IPS DF 6.9 (cell line): ENCODE measurements at regions not wholly inside any gene's neighbourhood (a gene's known extent, or its start where the extent isn't known, plus 50 kb on each side); places are given as distances from the start of the nearest gene placed in this dataset.

ENCODE experiments used
- DNase-seq: peaks from one replicate; pipeline ENCODE4 v3.0.0-alpha.2; 2013; ENCODE audit warnings: low read depth, low spot score
- H3K27ac ChIP-seq: one replicate; pipeline ENCODE4 v1.5.1; 2013; ENCODE audit warnings: low read length, control low read depth
- H3K27me3 ChIP-seq: 2 replicates; pipeline ENCODE4 v1.6.1; 2013; ENCODE audit warnings: mild to moderate bottlenecking, low read length; ENCODE audit not compliant: control insufficient read depth, insufficient read depth
- H3K36me3 ChIP-seq: 2 replicates; pipeline ENCODE4 v1.6.1; 2013; ENCODE audit warnings: low read length; ENCODE audit not compliant: control insufficient read depth, insufficient read depth
- H3K4me1 ChIP-seq: 2 replicates; pipeline ENCODE4 v1.6.1; 2013; ENCODE audit warnings: low read length; ENCODE audit not compliant: control insufficient read depth, insufficient read depth
- H3K4me3 ChIP-seq: 2 replicates; pipeline ENCODE4 v1.5.1; 2013; ENCODE audit warnings: mild to moderate bottlenecking, low read length
- H3K9me3 ChIP-seq: 2 replicates; pipeline ENCODE4 v1.6.1; 2013; ENCODE audit warnings: low read length, inconsistent platforms; ENCODE audit not compliant: control insufficient read depth, insufficient read depth
- WGBS: extraction: QIAGEN DNeasy Blood & Tissue Kit; methylation state at CpG from one replicate; pipeline ENCODE4 v1.1.7; 2013; ENCODE audit warnings: mixed read lengths, missing lambda C conversion rate; ENCODE audit not compliant: insufficient read length, insufficient coverage; 5-methylcytosine and 5-hydroxymethylcytosine counted together

DNA sequence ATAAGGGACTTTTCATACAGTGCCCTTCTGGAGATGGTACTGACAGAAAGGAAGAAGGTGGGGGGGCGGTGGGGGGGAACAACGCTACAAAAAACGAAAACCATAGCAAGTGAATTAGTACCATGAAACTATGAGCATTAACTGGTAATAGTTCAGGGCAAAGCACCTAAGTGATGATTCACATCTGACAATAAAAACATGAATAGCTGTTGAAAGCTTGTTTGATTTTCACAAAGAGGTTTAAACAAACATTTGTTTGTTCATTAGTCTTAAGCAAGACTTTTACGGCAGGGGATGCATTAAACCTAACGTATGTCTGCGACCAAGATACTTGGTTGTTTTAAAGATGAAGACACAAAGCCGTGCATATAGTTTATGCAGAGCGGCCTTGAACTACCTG, 177.5 kb downstream of the LMO4 start:
- Histone ChIP-seq H3K27me3 (no peaks in the 10 kb centered on the region), H3K9me3 (no peaks in the 10 kb centered on the region), H3K27ac (no peak overlapping the region), H3K4me3 (no peak overlapping the region), H3K4me1 (no peaks in the 10 kb centered on the region), H3K36me3 (no peaks in the 10 kb centered on the region)
- no peak for DNase-seq
- WGBS, result no CpG with 5 or more reads among the region's 8 CpGs

DNA sequence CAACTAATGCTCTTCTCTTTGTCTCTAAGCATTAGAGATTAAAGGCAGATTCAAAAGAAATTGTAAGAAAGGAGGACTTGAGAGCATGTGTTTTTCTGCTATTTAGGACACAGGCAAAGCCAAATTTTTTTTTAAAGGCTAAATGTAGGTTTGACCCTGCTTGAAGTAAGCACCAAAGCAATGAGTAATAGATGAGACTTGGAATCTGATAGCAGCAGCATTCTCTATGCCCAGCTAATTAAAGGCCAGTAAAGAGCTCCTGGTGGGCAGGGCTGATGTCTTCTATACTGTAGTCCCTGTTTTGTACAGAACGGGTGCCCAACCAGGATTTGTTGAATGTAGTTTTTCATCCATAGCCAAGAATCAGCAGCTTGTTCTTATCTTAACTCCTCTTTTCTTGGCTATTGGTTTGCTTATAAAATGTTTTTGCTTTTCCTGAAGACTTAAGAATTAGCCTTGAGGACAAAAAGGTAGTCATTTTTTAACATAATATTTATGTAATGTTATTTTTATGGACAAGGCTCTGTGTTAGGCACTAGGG, 179.6 kb downstream of the LMO4 start:
- H3K27me3 ChIP-seq, result no peaks in the 10 kb centered on the region

DNA sequence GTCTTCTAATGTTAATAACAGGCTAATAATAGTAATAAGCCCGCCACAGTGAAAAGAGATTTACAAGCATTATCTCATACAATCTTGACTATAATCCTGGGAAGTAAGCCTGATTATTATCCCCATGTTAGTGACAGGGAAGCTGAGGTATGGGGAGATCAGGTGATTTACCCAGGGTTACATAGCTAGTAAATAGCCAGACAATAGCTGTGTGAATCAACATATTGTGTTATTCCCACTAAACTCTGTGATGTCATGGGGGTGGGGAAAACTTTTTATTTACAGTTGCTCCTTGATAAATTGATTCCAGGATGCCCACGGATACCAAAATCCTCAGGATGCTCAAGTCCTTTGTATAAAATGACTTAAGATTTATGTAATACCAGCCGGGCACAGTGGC, 181.9 kb downstream of the LMO4 start:
- Histone ChIP-seq H3K27ac (no peak overlapping the region), H3K9me3 (no peaks in the 10 kb centered on the region), H3K36me3 (no peaks in the 10 kb centered on the region), H3K4me3 (no peak overlapping the region), H3K4me1 (no peaks in the 10 kb centered on the region), H3K27me3 (no peaks in the 10 kb centered on the region)
- no CpG with 5 or more reads among the region's 3 CpGs for WGBS
- DNase-seq, result no peak

More for the DNA sequence above, 179.6 kb downstream of the LMO4 start:
- DNase-seq, result no peak
- H3K27ac ChIP-seq, result no peak overlapping the region
- no peaks in the 10 kb centered on the region for H3K4me1 ChIP-seq
- no peak overlapping the region for H3K4me3 ChIP-seq
- H3K36me3 ChIP-seq, result no peaks in the 10 kb centered on the region
- no CpG with 5 or more reads among the region's 1 CpG for WGBS
- H3K9me3 ChIP-seq, result no peaks in the 10 kb centered on the region

DNA sequence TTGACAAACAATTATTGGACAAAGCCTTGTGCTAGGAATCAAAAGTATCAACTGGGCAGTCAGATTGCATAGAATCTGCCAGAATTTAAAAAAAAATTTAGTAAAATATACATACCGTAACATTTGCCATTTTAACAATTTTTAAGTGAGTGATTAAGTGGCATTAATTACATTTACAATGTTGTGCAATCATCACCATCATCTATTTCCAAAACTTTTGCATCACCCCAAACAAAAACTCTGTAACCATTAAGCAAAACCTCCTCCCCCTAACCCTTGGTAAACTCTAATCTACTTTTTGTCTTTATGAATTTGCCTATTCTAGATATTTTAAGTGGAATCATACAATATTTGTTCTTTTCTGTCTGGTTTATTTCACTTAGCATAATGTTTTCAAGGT, 182.8 kb downstream of the LMO4 start:
- Histone ChIP-seq H3K9me3 (no peaks in the 10 kb centered on the region), H3K36me3 (no peaks in the 10 kb centered on the region), H3K27me3 (no peaks in the 10 kb centered on the region), H3K4me3 (no peak overlapping the region), H3K4me1 (no peaks in the 10 kb centered on the region), H3K27ac (no peak overlapping the region)
- no CpG with 5 or more reads among the region's 1 CpG for WGBS
- no peak for DNase-seq

DNA sequence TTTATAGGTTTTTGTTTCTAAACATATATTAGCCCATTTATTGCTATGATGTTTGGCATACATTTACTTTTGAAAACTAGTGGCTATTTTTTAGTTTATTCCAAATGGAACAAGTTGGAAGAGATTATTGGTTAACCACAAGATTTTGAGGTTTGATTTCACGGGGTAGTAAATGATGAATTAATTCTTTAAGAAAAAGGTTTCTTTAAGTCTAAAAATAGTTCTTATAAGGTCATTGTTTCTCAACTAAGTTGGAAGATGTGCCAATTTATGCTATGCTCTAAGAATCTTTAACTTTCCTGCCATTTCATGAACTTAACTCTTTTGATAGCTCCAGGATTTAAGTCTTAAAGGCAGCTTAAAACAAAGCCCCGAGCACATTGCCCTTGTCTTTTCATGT, 183.8 kb downstream of the LMO4 start:
- WGBS, result no CpG with 5 or more reads among the region's 2 CpGs
- no peak overlapping the region for H3K27ac ChIP-seq
- no peaks in the 10 kb centered on the region for H3K9me3 ChIP-seq

DNA sequence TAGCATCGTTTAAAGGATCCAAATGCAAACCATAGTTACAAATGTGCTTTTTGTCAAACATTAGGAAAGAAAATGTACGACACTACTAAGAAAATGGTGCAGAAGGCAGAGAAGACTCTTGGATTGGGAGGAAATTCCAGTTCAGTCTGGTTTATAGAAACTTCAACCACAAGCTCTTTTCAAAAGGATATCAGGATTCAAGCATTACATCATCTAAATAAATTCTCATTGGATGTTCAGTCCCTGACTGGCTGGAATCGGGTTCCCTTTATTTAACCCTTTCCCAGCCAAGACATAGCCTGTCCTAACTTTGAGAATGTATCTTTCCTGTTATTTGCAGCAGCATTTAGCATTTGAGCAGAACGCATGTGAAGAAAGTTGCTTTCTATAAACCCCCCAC, 184.6 kb downstream of the LMO4 start:
- Histone ChIP-seq H3K9me3 (no peaks in the 10 kb centered on the region), H3K36me3 (no peaks in the 10 kb centered on the region), H3K27ac (no peak overlapping the region), H3K27me3 (no peaks in the 10 kb centered on the region), H3K4me3 (no peak overlapping the region), H3K4me1 (no peaks in the 10 kb centered on the region)
- DNase-seq, result no peak
- no CpG with 5 or more reads among the region's 4 CpGs for WGBS

More for the DNA sequence above, 183.8 kb downstream of the LMO4 start:
- Histone ChIP-seq H3K36me3 (no peaks in the 10 kb centered on the region), H3K4me1 (no peaks in the 10 kb centered on the region), H3K4me3 (no peak overlapping the region), H3K27me3 (no peaks in the 10 kb centered on the region)
- no peak for DNase-seq

DNA sequence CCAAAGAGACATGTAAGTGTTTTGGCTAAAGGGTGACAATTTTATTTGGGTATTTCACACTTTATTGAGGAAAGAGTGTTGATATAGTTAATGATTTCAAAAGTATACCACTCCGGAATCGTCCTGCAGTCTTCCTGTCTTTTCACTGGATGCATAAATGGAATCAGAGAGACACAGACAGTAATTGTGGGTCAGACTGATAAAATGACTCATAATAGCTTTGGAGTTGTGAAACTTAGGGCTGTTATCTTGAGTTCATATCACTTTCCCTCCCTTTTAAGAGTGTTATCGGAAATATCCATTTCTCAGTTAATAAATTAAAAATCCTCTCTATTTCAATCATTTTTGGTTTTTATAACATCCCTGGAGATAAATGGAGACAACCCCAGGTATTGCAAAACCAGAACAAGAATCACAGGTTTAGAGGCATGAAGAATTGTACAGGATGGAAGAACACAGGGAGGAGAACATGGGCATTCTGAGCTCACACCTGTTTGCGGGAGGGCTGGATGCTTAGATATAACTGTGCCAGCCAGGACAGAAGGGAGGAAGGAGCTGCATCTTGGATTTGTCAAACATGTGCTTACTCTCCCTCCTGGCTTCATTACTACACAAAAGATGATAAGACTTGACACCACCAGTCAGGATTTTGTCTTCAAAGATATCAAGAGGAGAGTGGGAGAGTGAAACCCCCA, 185.4 kb downstream of the LMO4 start:
- Histone ChIP-seq H3K4me3 (no peak overlapping the region), H3K27me3 (no peaks in the 10 kb centered on the region), H3K36me3 (no peaks in the 10 kb centered on the region), H3K27ac (no peak overlapping the region), H3K9me3 (no peaks in the 10 kb centered on the region), H3K4me1 (no peaks in the 10 kb centered on the region)
- DNase-seq, result no peak
- no CpG with 5 or more reads among the region's 4 CpGs for WGBS

DNA sequence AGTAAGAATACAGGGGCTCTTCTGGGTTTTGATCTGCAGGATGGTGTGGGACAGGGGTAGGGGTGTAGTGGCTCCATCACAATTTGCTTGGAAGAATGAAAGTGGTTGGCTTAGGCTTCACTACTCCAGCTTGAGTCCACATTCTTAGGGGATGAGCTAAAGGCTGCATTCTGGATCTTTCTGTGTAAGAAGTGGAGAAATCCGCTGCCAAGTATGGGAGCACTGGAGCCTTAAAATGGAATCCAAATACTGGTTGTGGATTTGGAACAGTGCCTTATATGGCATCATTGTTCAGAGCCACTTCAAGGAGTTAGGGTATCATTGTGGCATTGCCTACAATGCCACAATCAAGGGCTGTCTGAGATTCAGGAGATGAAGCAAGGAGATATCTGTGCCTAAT, 187.1 kb downstream of the LMO4 start:
- Histone ChIP-seq H3K4me1 (no peaks in the 10 kb centered on the region), H3K4me3 (no peak overlapping the region), H3K9me3 (no peaks in the 10 kb centered on the region), H3K36me3 (no peaks in the 10 kb centered on the region), H3K27ac (no peak overlapping the region), H3K27me3 (no peaks in the 10 kb centered on the region)
- DNase-seq, result no peak
- no CpG with 5 or more reads among the region's 1 CpG for WGBS

DNA sequence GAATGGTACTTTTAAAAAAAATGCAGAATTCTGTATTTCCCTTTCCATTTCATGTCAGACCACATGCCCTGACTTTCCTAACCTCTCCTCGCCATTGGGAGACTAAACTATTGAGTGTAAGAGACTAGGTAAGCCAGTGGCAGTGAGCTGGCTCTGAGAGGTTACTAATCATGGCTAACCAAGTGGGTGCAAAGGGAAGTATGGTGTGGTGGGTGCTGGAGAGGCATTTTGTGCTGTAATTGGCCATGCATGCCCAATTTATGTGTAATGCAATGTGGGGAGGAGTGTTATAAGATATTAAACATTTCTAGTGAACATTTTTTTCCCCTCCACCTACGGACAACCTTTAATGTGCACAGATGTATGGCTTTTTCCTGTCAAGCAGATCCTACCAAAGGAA, 190.1 kb downstream of the LMO4 start:
- Histone ChIP-seq H3K4me1 (no peaks in the 10 kb centered on the region), H3K27me3 (no peaks in the 10 kb centered on the region), H3K36me3 (no peaks in the 10 kb centered on the region), H3K4me3 (no peak overlapping the region), H3K9me3 (no peaks in the 10 kb centered on the region), H3K27ac (no peak overlapping the region)
- WGBS, result no CpG with 5 or more reads among the region's 2 CpGs
- no peak for DNase-seq

- H3K4me3 ChIP-seq, result no peak overlapping the region
- H3K27me3 ChIP-seq, result no peaks in the 10 kb centered on the region
- WGBS, result no CpG with 5 or more reads among the region's 2 CpGs
- H3K4me1 ChIP-seq, result no peaks in the 10 kb centered on the region
- H3K9me3 ChIP-seq, result no peaks in the 10 kb centered on the region
- DNase-seq, result no peak
- no peaks in the 10 kb centered on the region for H3K36me3 ChIP-seq
- H3K27ac ChIP-seq, result no peak overlapping the region
These were observed 192.8 kb downstream of the LMO4 start for GRCh38 chr1:87521452-87521851.

- no peaks in the 10 kb centered on the region for H3K36me3 ChIP-seq
- no peak for DNase-seq
- no peaks in the 10 kb centered on the region for H3K27me3 ChIP-seq
- no peak overlapping the region for H3K4me3 ChIP-seq
- WGBS, result no CpG with 5 or more reads among the region's 3 CpGs
- no peaks in the 10 kb centered on the region for H3K9me3 ChIP-seq
- no peak overlapping the region for H3K27ac ChIP-seq
- no peaks in the 10 kb centered on the region for H3K4me1 ChIP-seq
These were observed 194.8 kb downstream of the LMO4 start for GRCh38 chr1:87523466-87523865.
